D721Med (cell line): ENCODE measurements at regions not wholly inside any gene's neighbourhood (a gene's known extent, or its start where the extent isn't known, plus 50 kb on each side); places are given as distances from the start of the nearest gene placed in this dataset.

Experiments
- DNase-seq: peaks from one replicate; pipeline ENCODE4 v3.0.0; 2011; ENCODE audit warnings: low spot score; ENCODE audit not compliant: insufficient read length
- FAIRE-seq: peaks from 2 replicates; lab custom pipeline; 2011; peaks lifted over from hg19 to GRCh38; lab: Jason Lieb, UNC
- CTCF ChIP-seq: IDR thresholded peaks from 2 replicates; pipeline ENCODE4 v1.5.1; 2012; ENCODE audit warnings: mild to moderate bottlenecking, control low read depth; ENCODE audit not compliant: insufficient read depth; ENCODE audit errors: missing control alignments

GRCh38 chr3:99407257-99407656 is 231.1 kb upstream of the COL8A1 start:
- FAIRE-seq, result no peak
- no peak for TF ChIP-seq CTCF

GRCh38 chr3:99402755-99403154 is 235.6 kb upstream of the COL8A1 start:
- no peak for DNase-seq
- no peak for FAIRE-seq
- TF ChIP-seq CTCF, result no peak

More at GRCh38 chr3:99407257-99407656, 231.1 kb upstream of the COL8A1 start:
- DNase-seq, result no peak

GRCh38 chr3:99400352-99400751 is 238.0 kb upstream of the COL8A1 start:
- DNase-seq, result no peak
- no peak for FAIRE-seq
- no peak for TF ChIP-seq CTCF

GRCh38 chr3:99396651-99397275 is 241.6 kb upstream of the COL8A1 start:
- DNase-seq (no peak), FAIRE-seq (no peak)

GRCh38 chr3:99394831-99395778 is 243.3 kb upstream of the COL8A1 start:
- no peak for TF ChIP-seq CTCF
- DNase-seq, result no peak
- FAIRE-seq, result no peak

More at GRCh38 chr3:99396651-99397275, 241.6 kb upstream of the COL8A1 start:
- no peak for TF ChIP-seq CTCF

- DNase-seq (no peak), FAIRE-seq (no peak)
- no peak for TF ChIP-seq CTCF
Observed at GRCh38 chr3:99393961-99394360, 244.4 kb upstream of the COL8A1 start.
